ENCODE measurements at regions not wholly inside any gene's neighbourhood (a gene's known extent, or its start where the extent isn't known, plus 50 kb on each side); places are given as distances from the start of the nearest gene placed in this dataset.

DNA sequence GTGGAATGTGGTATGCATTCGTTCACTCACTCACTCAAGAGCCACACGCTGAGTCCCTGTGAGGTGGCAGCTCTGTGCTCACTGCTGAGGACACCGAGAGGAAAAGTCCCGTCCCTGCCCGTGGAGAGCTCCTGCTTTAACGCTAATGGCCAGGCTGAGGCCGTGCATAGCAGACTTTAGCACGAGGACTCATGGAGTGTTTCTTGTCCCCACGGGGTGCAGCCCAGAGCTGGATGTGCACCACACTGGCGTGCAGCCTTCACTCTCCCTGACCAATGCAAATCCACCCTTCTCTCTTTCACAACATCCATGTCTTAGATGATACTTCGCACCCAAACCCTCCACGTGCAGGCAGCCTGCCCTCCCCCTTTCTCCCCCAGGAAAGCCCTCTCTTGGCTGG, 159.6 kb upstream of the ZNF536 start:
- Histone ChIP-seq H3K9me3 (ENCODE audit: control insufficient read depth, insufficient read depth, low read length) (peaks cover 3% of the 10 kb centered on the region; the same call in 1 of the 2 replicates), H3K14ac (replicated peaks; ENCODE audit: low read depth, low read length) (no peak overlapping the region), H3K4me2 (ENCODE audit: low read depth, low read length) (no peak overlapping the region), H2BK15ac (ENCODE audit: low read depth, low read length) (no peak overlapping the region), H3K4me1 (ENCODE audit: control insufficient read depth, insufficient read depth, low read length) (no peaks in the 10 kb centered on the region), H3K56ac (ENCODE audit: extremely low read depth, insufficient read depth, low read length) (no peak overlapping the region), H2AK5ac (ENCODE audit: low read depth, low read length) (no peak overlapping the region), H3K4ac (ENCODE audit: low read depth, low read length) (no peak overlapping the region), H4K8ac (ENCODE audit: low read depth in 2 of 2, low read length in 2 of 2) (no peak overlapping the region), H3K23ac (ENCODE audit: low read depth, low read length) (no peak overlapping the region), H2AFZ (replicated peaks; ENCODE audit: low read length, poor library complexity) (no peak overlapping the region), H2BK5ac (ENCODE audit: low read depth, low read length, poor library complexity, severe bottlenecking) (no peak overlapping the region), H3K4me3 (ENCODE audit: insufficient read depth, low read depth, low read length) (no peak overlapping the region), H3K9ac (ENCODE audit: low read depth, low read length) (no peak overlapping the region), H3K27me3 (ENCODE audit: control insufficient read depth, insufficient read depth, low read length) (no peaks in the 10 kb centered on the region), H2BK20ac (ENCODE audit: low read depth, low read length) (no peak overlapping the region), H4K20me1 (ENCODE audit: insufficient read depth, low read length) (no peaks in the 10 kb centered on the region), H3K18ac (ENCODE audit: low read depth, low read length) (no peak overlapping the region), H2BK120ac (ENCODE audit: low read depth, low read length) (no peak overlapping the region), H3K36me3 (ENCODE audit: control insufficient read depth, insufficient read depth, low read length) (no peaks in the 10 kb centered on the region), H4K5ac (ENCODE audit: low read depth, low read length) (no peak overlapping the region), H2AK9ac (replicated peaks; ENCODE audit: low read depth, low read length, poor library complexity) (no peak overlapping the region), H4K91ac (ENCODE audit: insufficient read depth, low read depth, low read length) (no peak overlapping the region), H3K27ac (ENCODE audit: insufficient read depth, low read length) (no peak overlapping the region), H3K9me1 (ENCODE audit: insufficient read depth, low read length) (no peaks in the 10 kb centered on the region), H3K79me1 (ENCODE audit: low read depth in 1 of 2, low read length in 2 of 2) (no peaks in the 10 kb centered on the region)
- no peak for ATAC-seq (ENCODE audit: low read depth)
- 42% methylated on average over 2 of the region's 12 CpGs; no CpG with 5 or more reads in 1 of the 2 experiments for WGBS, 2 experiments (ENCODE audit: extremely low coverage in 2 of 2, insufficient read length in 1 of 2)
- intact Hi-C loops (cut with micrococcal nuclease) (no loop called here), in situ Hi-C loops (cut with MboI; ENCODE audit: low sequenced_read_pairs) (no loop called here), dilution Hi-C loops (cut with HindIII; ENCODE audit: low sequenced_read_pairs, unreplicated experiment) (no loop called here)
- no peak for DNase-seq
- CTCF ChIA-PET: no interaction called here
- POLR2A ChIA-PET (ENCODE audit: unreplicated experiment): no interaction called here
- TF ChIP-seq BHLHE40 (IDR thresholded peaks at IDR 0.05; ENCODE audit: low read depth, low read length): no peak
- no peak for TF ChIP-seq CEBPB (IDR thresholded peaks at IDR 0.05; ENCODE audit: low read depth, low read length)
- no peak for TF ChIP-seq MXI1 (IDR thresholded peaks at IDR 0.05; ENCODE audit: borderline replicate concordance, low read depth, low read length)
- no peak for TF ChIP-seq FOS (IDR thresholded peaks at IDR 0.05; ENCODE audit: low read depth, low read length)
- no peak for TF ChIP-seq CHD1 (IDR thresholded peaks at IDR 0.05; ENCODE audit: low read depth, low read length)
- no peak for TF ChIP-seq RFX5 (IDR thresholded peaks at IDR 0.05; ENCODE audit: low read depth, low read length)
- no peak for TF ChIP-seq USF2 (IDR thresholded peaks at IDR 0.05; ENCODE audit: low read depth, low read length)
- TF ChIP-seq, protein P1, sequence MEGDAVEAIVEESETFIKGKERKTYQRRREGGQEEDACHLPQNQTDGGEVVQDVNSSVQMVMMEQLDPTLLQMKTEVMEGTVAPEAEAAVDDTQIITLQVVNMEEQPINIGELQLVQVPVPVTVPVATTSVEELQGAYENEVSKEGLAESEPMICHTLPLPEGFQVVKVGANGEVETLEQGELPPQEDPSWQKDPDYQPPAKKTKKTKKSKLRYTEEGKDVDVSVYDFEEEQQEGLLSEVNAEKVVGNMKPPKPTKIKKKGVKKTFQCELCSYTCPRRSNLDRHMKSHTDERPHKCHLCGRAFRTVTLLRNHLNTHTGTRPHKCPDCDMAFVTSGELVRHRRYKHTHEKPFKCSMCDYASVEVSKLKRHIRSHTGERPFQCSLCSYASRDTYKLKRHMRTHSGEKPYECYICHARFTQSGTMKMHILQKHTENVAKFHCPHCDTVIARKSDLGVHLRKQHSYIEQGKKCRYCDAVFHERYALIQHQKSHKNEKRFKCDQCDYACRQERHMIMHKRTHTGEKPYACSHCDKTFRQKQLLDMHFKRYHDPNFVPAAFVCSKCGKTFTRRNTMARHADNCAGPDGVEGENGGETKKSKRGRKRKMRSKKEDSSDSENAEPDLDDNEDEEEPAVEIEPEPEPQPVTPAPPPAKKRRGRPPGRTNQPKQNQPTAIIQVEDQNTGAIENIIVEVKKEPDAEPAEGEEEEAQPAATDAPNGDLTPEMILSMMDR (conservative IDR thresholded peaks at IDR 0.05; ENCODE audit: low read depth, low read length): no peak
- TF ChIP-seq RCOR1 (IDR thresholded peaks at IDR 0.05; ENCODE audit: insufficient replicate concordance, low read length): no peak
- TF ChIP-seq NFE2L2 (IDR thresholded peaks at IDR 0.05; ENCODE audit: low read depth, low read length): no peak
- no peak for TF ChIP-seq MAZ (IDR thresholded peaks at IDR 0.05; ENCODE audit: borderline replicate concordance, low read depth, low read length)
- TF ChIP-seq ELK1 (IDR thresholded peaks at IDR 0.05; ENCODE audit: borderline replicate concordance, low read depth, low read length): no peak
- no peak for TF ChIP-seq SMC3 (IDR thresholded peaks at IDR 0.05; ENCODE audit: low read depth, low read length)
- no peak for TF ChIP-seq POLR2A (IDR thresholded peaks at IDR 0.05; ENCODE audit: low read depth, low read length)
- TF ChIP-seq RAD21 (IDR thresholded peaks at IDR 0.05; ENCODE audit: low read length): no peak
- no peak for TF ChIP-seq MAFK (IDR thresholded peaks at IDR 0.05; ENCODE audit: low read depth, low read length)
- BruUV-seq (replicated peaks): no TSS peak

All from IMR-90 (cell line).